ENCODE measurements at regions not wholly inside any gene's neighbourhood (a gene's known extent, or its start where the extent isn't known, plus 50 kb on each side); places are given as distances from the start of the nearest gene placed in this dataset.

DNA sequence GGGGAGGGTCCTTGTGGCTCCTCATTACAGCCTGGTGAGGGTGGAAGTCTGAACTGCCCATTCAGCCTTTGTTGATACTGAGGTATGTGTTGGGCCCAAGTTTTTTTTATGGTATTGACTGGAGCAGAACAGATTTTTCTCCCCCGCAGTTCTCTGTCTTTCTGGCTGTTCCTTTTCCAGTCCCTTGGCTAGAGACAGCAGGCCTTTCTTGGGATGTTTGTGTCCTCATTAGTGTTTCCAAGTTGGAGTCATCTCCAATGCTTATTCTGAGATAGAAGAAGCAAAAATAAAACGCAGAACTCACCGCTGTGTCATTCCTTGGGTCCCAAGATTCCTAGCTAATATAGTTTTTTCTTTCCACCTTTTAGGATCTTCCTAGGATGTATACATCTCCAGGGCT, 193.3 kb downstream of the RAMP3 start:
- TF ChIP-seq POLR2A (IDR thresholded peaks at IDR 0.05; ENCODE audit: borderline replicate concordance, extremely low read depth, insufficient read depth, insufficient read length) = no peak
- TF ChIP-seq, protein P1, sequence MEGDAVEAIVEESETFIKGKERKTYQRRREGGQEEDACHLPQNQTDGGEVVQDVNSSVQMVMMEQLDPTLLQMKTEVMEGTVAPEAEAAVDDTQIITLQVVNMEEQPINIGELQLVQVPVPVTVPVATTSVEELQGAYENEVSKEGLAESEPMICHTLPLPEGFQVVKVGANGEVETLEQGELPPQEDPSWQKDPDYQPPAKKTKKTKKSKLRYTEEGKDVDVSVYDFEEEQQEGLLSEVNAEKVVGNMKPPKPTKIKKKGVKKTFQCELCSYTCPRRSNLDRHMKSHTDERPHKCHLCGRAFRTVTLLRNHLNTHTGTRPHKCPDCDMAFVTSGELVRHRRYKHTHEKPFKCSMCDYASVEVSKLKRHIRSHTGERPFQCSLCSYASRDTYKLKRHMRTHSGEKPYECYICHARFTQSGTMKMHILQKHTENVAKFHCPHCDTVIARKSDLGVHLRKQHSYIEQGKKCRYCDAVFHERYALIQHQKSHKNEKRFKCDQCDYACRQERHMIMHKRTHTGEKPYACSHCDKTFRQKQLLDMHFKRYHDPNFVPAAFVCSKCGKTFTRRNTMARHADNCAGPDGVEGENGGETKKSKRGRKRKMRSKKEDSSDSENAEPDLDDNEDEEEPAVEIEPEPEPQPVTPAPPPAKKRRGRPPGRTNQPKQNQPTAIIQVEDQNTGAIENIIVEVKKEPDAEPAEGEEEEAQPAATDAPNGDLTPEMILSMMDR (IDR thresholded peaks at IDR 0.05 in 2 of 3, conservative IDR thresholded peaks at IDR 0.05 in 1 of 3; ENCODE audit: borderline replicate concordance in 1 of 3, insufficient read depth in 1 of 3, low read depth in 2 of 3, low read length in 2 of 3) = no peak

Measured in HCT116 (cell line).